ENCODE measurements at regions not wholly inside any gene's neighbourhood (a gene's known extent, or its start where the extent isn't known, plus 50 kb on each side); places are given as distances from the start of the nearest gene placed in this dataset.

- TF ChIP-seq EZH2 (IDR thresholded peaks at IDR 0.05; ENCODE audit: low read length, missing control alignments), result no peak
- no peak for TF ChIP-seq CTCF (conservative IDR thresholded peaks at IDR 0.05 in 1 of 2, IDR thresholded peaks at IDR 0.05 in 1 of 2; ENCODE audit: low read depth in 1 of 2, low read length in 2 of 2)
- no peaks in the 10 kb centered on the region for H3K36me3 ChIP-seq (ENCODE audit: control insufficient read depth, insufficient read depth, low read length)
- H3K27me3 ChIP-seq (ENCODE audit: control insufficient read depth, insufficient read depth, low read length), result no peaks in the 10 kb centered on the region
- H3K4me3 ChIP-seq (replicated peaks in 1 of 4; ENCODE audit: control extremely low read depth in 1 of 4, insufficient read depth in 1 of 4, low read depth in 3 of 4, low read length in 4 of 4), result no peak overlapping the region
- DNase-seq (ENCODE audit: low read depth in 2 of 2), result no peak
- no peak overlapping the region for H3K4me2 ChIP-seq (ENCODE audit: extremely low read depth, insufficient read depth, low read length)
- H2AFZ ChIP-seq (ENCODE audit: low read length), result no peak overlapping the region
- no peak overlapping the region for H3K27ac ChIP-seq (ENCODE audit: insufficient read depth, low read length)
- no peak overlapping the region for H3K9ac ChIP-seq (ENCODE audit: insufficient read depth, low read length)
- H3K4me1 ChIP-seq (ENCODE audit: control insufficient read depth, extremely low read depth, insufficient read depth, low read length), result no peaks in the 10 kb centered on the region
- no peaks in the 10 kb centered on the region for H3K79me2 ChIP-seq (ENCODE audit: control insufficient read depth, insufficient read depth, low read length)
- H4K20me1 ChIP-seq (ENCODE audit: control insufficient read depth, extremely low read depth, insufficient read depth, low read length), result no peaks in the 10 kb centered on the region
- no peaks in the 10 kb centered on the region for H3K9me3 ChIP-seq (ENCODE audit: control insufficient read depth, insufficient read depth, low read depth, low read length)
These were observed 718.8 kb downstream of the TLR4 start for GRCh38 chr9:118423021-118423420.

DNA sequence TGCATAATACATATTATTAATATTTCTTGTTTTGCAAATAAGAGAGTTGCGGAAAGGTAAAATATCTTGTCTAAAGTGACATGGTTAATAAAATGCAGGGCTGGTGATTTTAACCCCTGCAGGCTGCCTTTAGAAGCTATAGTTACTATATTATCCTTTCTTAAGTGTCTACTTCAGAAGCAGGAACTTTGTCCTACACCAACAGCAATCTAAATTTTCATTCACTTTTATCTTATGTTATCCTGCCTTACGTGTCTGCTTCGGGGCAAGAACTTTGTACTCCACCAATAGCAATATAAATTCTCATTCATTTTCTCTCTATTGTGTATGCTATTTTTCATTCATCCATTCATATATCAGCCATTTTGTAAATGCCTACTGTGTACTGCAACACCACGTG, 719.5 kb downstream of the TLR4 start:
- Histone ChIP-seq H3K27ac (ENCODE audit: insufficient read depth, low read length) (no peak overlapping the region), H3K9me3 (ENCODE audit: control insufficient read depth, insufficient read depth, low read depth, low read length) (no peaks in the 10 kb centered on the region), H3K27me3 (ENCODE audit: control insufficient read depth, insufficient read depth, low read length) (no peaks in the 10 kb centered on the region), H3K4me3 (replicated peaks in 1 of 4; ENCODE audit: control extremely low read depth in 1 of 4, insufficient read depth in 1 of 4, low read depth in 3 of 4, low read length in 4 of 4) (no peak overlapping the region), H3K9ac (ENCODE audit: insufficient read depth, low read length) (no peak overlapping the region), H3K79me2 (ENCODE audit: control insufficient read depth, insufficient read depth, low read length) (no peaks in the 10 kb centered on the region), H2AFZ (ENCODE audit: low read length) (no peak overlapping the region), H4K20me1 (ENCODE audit: control insufficient read depth, extremely low read depth, insufficient read depth, low read length) (no peaks in the 10 kb centered on the region), H3K4me2 (ENCODE audit: extremely low read depth, insufficient read depth, low read length) (no peak overlapping the region), H3K36me3 (ENCODE audit: control insufficient read depth, insufficient read depth, low read length) (no peaks in the 10 kb centered on the region), H3K4me1 (ENCODE audit: control insufficient read depth, extremely low read depth, insufficient read depth, low read length) (no peaks in the 10 kb centered on the region)
- no peak for DNase-seq (ENCODE audit: low read depth in 2 of 2)
- no peak for TF ChIP-seq EZH2 (IDR thresholded peaks at IDR 0.05; ENCODE audit: low read length, missing control alignments)
- TF ChIP-seq CTCF (conservative IDR thresholded peaks at IDR 0.05 in 1 of 2, IDR thresholded peaks at IDR 0.05 in 1 of 2; ENCODE audit: low read depth in 1 of 2, low read length in 2 of 2), result no peak

DNA sequence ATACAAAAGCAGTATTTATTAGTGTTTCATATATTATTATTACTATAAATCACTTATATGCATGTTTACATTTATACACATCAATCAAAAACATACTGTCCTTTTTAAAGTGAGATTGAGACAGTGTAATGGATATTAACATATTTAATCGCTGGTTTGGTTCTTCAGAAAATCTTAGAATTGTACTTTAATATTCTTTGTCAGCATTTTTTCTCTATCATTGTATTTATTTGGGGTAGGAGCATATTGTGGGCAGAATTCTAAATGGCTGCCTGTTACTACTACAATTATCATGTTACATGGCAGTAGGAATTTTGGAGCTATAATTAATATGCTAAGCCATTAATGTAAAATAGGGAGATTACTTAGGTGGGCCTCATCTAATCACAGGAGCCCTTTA, 722.6 kb downstream of the TLR4 start:
- Histone ChIP-seq H3K9me3 (ENCODE audit: control insufficient read depth, insufficient read depth, low read depth, low read length) (no peaks in the 10 kb centered on the region), H3K9ac (ENCODE audit: insufficient read depth, low read length) (no peak overlapping the region), H3K27me3 (ENCODE audit: control insufficient read depth, insufficient read depth, low read length) (no peaks in the 10 kb centered on the region), H2AFZ (ENCODE audit: low read length) (no peak overlapping the region), H3K36me3 (ENCODE audit: control insufficient read depth, insufficient read depth, low read length) (no peaks in the 10 kb centered on the region), H3K4me3 (replicated peaks in 1 of 4; ENCODE audit: control extremely low read depth in 1 of 4, insufficient read depth in 1 of 4, low read depth in 3 of 4, low read length in 4 of 4) (no peak overlapping the region), H3K79me2 (ENCODE audit: control insufficient read depth, insufficient read depth, low read length) (no peaks in the 10 kb centered on the region), H3K4me2 (ENCODE audit: extremely low read depth, insufficient read depth, low read length) (no peak overlapping the region), H4K20me1 (ENCODE audit: control insufficient read depth, extremely low read depth, insufficient read depth, low read length) (no peaks in the 10 kb centered on the region), H3K4me1 (ENCODE audit: control insufficient read depth, extremely low read depth, insufficient read depth, low read length) (no peaks in the 10 kb centered on the region), H3K27ac (ENCODE audit: insufficient read depth, low read length) (no peak overlapping the region)
- TF ChIP-seq EZH2 (IDR thresholded peaks at IDR 0.05; ENCODE audit: low read length, missing control alignments) (no peak), CTCF (conservative IDR thresholded peaks at IDR 0.05 in 1 of 2, IDR thresholded peaks at IDR 0.05 in 1 of 2; ENCODE audit: low read depth in 1 of 2, low read length in 2 of 2) (no peak)
- no peak for DNase-seq (ENCODE audit: low read depth in 2 of 2)
